Mucosa of descending colon (tissue), 3 donors: ENCODE measurements at regions not wholly inside any gene's neighbourhood (a gene's known extent, or its start where the extent isn't known, plus 50 kb on each side); places are given as distances from the start of the nearest gene placed in this dataset.
A peak's percentile ranks its signal among the peaks of the same experiment; 100 is the strongest.

Experiments
- ATAC-seq: fragments of 200-7000 bp; cut with Tn5 transposase; one replicate; pipeline ENCODE4 v1.9.1; 2020; ENCODE audit warnings: mild to moderate bottlenecking, moderate library complexity
- DNase-seq, 3 donors: peaks; one replicate each; pipeline ENCODE4 v3.0.0-alpha.2; 2020
- H3K36me3 ChIP-seq: fragments of 200-600 bp; one replicate; pipeline ENCODE4 v1.8.0; 2021; ENCODE audit warnings: low read depth, mild to moderate bottlenecking
- H3K4me1 ChIP-seq: fragments of 200-600 bp; one replicate; pipeline ENCODE4 v1.8.0; 2021; ENCODE audit warnings: low read depth, mild to moderate bottlenecking
- H3K4me3 ChIP-seq: fragments of 200-600 bp; one replicate; pipeline ENCODE4 v1.8.0; 2021; ENCODE audit warnings: mild to moderate bottlenecking
- H3K9me3 ChIP-seq: fragments of 200-600 bp; one replicate; pipeline ENCODE4 v1.8.0; 2021; ENCODE audit warnings: mild to moderate bottlenecking
- intact Hi-C, 2 donors: fragments of 100-400 bp; cut with DNase I in 1 of 2; cut with micrococcal nuclease in 1 of 2; formaldehyde crosslinking; loops; one replicate each; pipeline versions ENCODE4 v1.11.0 to v1.11.1; 2022; cut with DNase I, micrococcal nuclease
- TF ChIP-seq, protein P1 (sequence below): fragments of 200-600 bp; IDR thresholded peaks from one replicate; pipeline ENCODE4 v1.8.0; 2022; ENCODE audit warnings: antibody characterized with exemption, mild to moderate bottlenecking
- donor health status: DM: no; HTN: no; CAD: no; lungs with moderate emphysema.
- donor health status: DM: no; HTN: no; CAD: no.
- donor health status: DM: no; HTN: yes; CAD: no.

DNA sequence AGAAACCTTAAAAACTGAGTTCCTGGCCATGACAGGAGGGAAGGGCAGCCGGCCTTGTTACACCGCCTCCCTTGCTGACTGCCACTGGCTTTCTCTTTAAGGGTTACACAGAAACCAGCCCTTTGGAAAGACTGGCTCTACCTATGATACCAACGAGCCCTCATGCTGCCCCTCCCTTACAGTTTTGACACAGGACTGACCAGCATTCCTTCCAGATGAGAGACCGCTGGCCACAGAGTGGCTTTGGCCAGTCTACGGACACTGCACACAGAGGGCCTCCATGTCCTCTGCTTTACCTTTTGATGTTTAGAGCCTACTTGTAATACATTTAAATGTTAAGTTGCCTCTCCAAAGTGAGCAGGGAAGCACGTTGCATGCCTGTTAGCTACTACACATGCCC lies 243.2 kb upstream of the GMDS start:
- no peak for ATAC-seq
- Histone ChIP-seq H3K4me1 (no peaks in the 10 kb centered on the region), H3K4me3 (no peak overlapping the region), H3K9me3 (no peaks in the 10 kb centered on the region), H3K36me3 (no peaks in the 10 kb centered on the region)
- no peak for DNase-seq
- intact Hi-C loops: no loop called here
- TF ChIP-seq, protein P1, sequence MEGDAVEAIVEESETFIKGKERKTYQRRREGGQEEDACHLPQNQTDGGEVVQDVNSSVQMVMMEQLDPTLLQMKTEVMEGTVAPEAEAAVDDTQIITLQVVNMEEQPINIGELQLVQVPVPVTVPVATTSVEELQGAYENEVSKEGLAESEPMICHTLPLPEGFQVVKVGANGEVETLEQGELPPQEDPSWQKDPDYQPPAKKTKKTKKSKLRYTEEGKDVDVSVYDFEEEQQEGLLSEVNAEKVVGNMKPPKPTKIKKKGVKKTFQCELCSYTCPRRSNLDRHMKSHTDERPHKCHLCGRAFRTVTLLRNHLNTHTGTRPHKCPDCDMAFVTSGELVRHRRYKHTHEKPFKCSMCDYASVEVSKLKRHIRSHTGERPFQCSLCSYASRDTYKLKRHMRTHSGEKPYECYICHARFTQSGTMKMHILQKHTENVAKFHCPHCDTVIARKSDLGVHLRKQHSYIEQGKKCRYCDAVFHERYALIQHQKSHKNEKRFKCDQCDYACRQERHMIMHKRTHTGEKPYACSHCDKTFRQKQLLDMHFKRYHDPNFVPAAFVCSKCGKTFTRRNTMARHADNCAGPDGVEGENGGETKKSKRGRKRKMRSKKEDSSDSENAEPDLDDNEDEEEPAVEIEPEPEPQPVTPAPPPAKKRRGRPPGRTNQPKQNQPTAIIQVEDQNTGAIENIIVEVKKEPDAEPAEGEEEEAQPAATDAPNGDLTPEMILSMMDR: no peak

DNA sequence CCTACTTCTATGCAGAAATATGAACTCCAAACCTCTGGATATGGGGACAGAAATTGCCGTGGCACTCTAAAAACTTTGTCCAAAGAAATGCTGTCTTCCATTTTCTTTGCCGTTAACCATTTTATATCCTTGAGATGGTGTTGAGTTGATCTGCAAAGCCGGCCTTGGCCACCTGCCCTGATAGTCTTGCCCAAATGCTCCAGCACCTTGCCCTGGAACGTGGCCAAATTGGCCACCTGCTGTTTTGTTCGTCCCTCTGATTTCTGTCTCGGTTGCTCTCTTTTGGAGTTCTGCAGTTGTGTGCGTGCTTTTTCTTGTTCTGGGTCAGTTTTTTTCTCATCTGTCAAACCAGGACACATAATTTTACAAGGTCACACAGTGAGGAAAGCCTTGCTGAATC lies 239.7 kb upstream of the GMDS start:
- DNase-seq (peak in 2 of 3 donors; percentile 31 to 33), ATAC-seq (peak; percentile 27)
- no peaks in the 10 kb centered on the region for H3K4me1 ChIP-seq
- intact Hi-C loops: no loop called here
- H3K4me3 ChIP-seq: no peak overlapping the region
- H3K36me3 ChIP-seq: no peaks in the 10 kb centered on the region
- peaks cover 9% of the 10 kb centered on the region for H3K9me3 ChIP-seq
- TF ChIP-seq, protein P1: no peak

DNA sequence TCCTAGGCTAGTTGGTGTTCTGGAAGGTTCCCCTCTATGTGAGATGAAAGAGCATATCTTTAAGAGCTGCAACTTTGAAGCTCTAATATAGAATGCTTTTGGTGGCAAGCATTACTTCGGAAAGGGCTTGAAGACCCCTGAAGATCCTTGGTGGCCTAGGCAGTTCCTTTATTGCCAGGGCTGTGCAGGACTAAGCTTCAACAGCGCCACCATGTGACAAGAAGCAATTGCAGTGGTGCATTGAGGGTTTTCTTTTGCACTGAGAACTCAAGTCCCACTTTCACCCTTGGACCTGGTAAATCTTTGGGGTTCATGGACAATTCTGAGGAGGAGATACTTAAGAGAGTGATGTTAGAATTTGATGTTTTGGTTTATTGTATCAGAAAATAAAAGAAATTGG lies 237.4 kb upstream of the GMDS start:
- intact Hi-C loops: no loop called here
- TF ChIP-seq, protein P1: no peak
- Histone ChIP-seq H3K9me3 (peaks cover 9% of the 10 kb centered on the region), H3K4me3 (no peak overlapping the region), H3K4me1 (no peaks in the 10 kb centered on the region), H3K36me3 (no peaks in the 10 kb centered on the region)
- DNase-seq (no peak), ATAC-seq (no peak)

DNA sequence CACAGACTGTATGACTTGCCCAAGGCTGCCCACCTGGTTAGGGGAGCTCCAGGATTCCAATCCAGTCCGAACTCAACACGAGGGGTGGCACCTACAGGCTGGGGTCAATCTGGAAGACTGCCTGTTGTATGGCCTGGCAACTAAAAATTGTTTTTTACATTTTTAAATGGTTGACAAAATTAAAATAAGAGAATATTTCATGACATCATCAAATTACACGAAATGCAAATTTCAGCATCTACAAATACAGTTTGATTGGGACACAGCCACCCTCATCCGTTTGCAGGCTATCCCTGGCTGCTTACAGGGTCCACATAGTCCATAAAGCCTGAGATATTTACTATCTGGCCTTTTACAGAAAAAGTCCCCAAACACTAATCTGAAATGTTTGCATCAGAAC lies 235.9 kb upstream of the GMDS start:
- no peak overlapping the region for H3K4me3 ChIP-seq
- H3K4me1 ChIP-seq: no peaks in the 10 kb centered on the region
- H3K9me3 ChIP-seq: peaks cover 9% of the 10 kb centered on the region
- no peak for ATAC-seq
- no peaks in the 10 kb centered on the region for H3K36me3 ChIP-seq
- TF ChIP-seq, protein P1: no peak
- no peak for DNase-seq
- intact Hi-C loops: no loop called here

DNA sequence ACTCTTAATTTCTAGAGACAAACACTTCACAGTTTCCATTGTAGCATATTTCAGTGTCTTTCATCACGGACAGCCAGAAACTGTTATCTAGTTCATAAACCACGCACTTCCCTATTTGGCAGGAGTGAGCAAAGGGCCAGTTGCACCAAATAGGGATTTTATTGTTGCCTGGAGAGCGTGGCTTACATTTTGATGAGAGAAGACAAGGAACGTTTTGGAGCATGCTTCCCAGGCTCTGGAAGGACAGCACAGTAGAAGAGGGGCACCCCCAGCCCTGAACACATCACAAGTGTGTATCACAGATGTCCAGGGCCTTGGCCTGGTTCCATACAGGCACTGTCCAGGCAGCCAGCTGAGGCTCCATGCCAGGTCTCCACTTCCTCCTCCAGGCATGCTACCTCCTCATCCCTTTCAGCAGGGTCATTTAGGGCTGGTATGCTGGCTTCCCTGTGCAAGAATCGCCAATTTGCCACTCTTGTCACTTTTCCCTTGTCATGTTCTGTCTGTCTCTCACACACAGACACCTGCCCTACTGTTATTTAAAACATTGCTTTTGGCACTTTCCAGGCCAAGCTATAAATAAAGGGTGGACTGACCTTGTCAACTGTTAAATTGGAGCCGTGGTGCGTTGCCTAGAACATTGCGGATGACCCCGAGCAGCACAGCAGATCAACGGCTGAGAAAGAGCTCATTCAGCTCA lies 235.0 kb upstream of the GMDS start:
- ATAC-seq (no peak), DNase-seq (no peak)
- Histone ChIP-seq H3K4me1 (no peaks in the 10 kb centered on the region), H3K9me3 (peaks cover 9% of the 10 kb centered on the region), H3K4me3 (no peak overlapping the region), H3K36me3 (no peaks in the 10 kb centered on the region)
- TF ChIP-seq, protein P1: no peak
- intact Hi-C loops: no loop called here

DNA sequence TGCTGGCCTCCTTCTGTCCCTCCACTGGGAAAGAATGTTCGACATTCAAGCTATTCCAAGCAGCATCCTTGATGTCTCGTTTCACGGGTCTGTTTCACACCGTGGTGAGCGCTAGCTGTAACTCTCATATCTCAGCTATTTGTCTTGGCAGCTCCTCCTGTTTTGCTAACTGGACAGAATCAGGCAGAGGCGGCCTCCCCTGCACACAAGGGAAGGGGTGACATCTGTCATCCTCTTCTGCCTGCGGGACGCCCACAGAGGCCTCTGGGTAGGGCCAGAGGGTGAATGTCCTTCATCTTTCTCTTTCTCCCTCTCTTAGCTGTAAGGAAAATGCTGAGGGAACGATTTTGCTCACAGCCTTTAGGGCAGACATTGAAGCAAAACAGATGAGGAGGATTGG lies 232.8 kb upstream of the GMDS start:
- ATAC-seq (no peak), DNase-seq (no peak)
- Histone ChIP-seq H3K9me3 (peaks cover 7% of the 10 kb centered on the region), H3K4me3 (no peak overlapping the region), H3K4me1 (no peaks in the 10 kb centered on the region), H3K36me3 (no peaks in the 10 kb centered on the region)
- intact Hi-C loops: no loop called here
- TF ChIP-seq, protein P1: no peak
